ENCODE measurements at regions not wholly inside any gene's neighbourhood (a gene's known extent, or its start where the extent isn't known, plus 50 kb on each side); places are given as distances from the start of the nearest gene placed in this dataset.

DNA sequence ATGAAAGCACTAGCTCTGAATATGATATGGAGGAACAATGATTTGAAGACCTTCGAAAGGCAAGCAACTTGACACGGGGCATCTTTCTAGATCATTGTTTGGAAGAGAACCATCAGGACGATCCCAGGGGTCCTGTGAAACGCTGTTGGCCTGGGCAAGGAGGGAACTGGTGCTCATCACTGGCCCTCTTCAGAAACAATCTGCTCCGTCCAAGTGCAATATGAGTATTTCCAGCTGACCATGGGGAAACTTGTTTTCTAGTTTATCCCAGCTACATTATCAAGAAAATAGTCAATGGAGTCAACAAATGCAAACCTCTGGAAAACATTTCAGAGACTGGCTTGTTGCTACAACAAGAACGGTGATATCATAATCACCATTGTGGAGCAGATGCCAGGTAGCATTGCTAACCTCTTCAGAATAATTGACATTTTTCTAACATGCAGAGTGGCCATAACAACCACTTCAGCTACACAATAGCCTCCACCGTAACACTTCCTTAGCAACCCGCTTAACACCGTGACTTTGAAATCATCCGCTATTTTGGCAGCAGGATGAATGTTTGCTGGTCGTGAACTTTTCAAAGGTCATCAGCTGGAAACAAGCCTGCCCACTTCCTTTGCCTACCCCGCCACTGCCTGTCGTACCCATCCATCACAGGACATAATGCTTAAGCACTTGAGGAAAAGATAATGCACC lies 112.0 kb upstream of the PDE10A start:
- no peak overlapping the region for H3K4me3 ChIP-seq
- H3K36me3 ChIP-seq = no peaks in the 10 kb centered on the region
- no peak for DNase-seq (ENCODE audit: low spot score in 2 of 2)
- no peaks in the 10 kb centered on the region for H3K9me3 ChIP-seq
- H3K4me1 ChIP-seq = no peaks in the 10 kb centered on the region
- intact Hi-C loops (cut with DNase I) = no loop called here
- no peak overlapping the region for H3K27ac ChIP-seq
- no peaks in the 10 kb centered on the region for H3K27me3 ChIP-seq
- no peak for TF ChIP-seq CTCF (IDR thresholded peaks at IDR 0.05)

GRCh38 chr6:165770397-165771082 lies 107.5 kb upstream of the PDE10A start:
- Histone ChIP-seq H3K27ac (no peak overlapping the region), H3K9me3 (no peaks in the 10 kb centered on the region), H3K36me3 (no peaks in the 10 kb centered on the region), H3K4me3 (no peak overlapping the region), H3K27me3 (no peaks in the 10 kb centered on the region), H3K4me1 (no peaks in the 10 kb centered on the region)
- intact Hi-C loops (cut with DNase I) = no loop called here
- DNase-seq (ENCODE audit: low spot score in 2 of 2) = no peak
- TF ChIP-seq CTCF (IDR thresholded peaks at IDR 0.05) = no peak

DNA sequence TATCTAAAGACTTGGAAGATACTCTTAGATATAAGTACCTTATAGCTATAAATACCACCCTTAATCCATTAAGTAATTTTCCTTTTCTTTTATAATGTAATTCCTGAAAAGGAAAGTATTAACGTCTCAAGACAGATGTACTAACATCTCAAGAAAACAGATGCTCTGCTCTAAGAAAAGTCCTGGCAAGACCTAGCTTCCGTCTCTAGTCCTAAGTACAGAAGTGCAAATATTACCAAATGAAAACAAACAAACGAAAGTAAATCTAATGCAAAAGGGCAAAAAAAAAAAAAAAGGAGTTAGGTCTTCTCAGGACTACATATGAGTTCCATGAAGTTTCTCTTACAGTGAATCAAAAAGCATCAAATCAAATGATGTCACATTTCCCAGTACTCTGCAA lies 106.8 kb upstream of the PDE10A start:
- no peak for TF ChIP-seq CTCF (IDR thresholded peaks at IDR 0.05)
- Histone ChIP-seq H3K27ac (no peak overlapping the region), H3K9me3 (no peaks in the 10 kb centered on the region), H3K4me1 (no peaks in the 10 kb centered on the region), H3K36me3 (no peaks in the 10 kb centered on the region), H3K4me3 (no peak overlapping the region), H3K27me3 (no peaks in the 10 kb centered on the region)
- DNase-seq (ENCODE audit: low spot score in 2 of 2) = no peak
- intact Hi-C loops (cut with DNase I) = no loop called here

DNA sequence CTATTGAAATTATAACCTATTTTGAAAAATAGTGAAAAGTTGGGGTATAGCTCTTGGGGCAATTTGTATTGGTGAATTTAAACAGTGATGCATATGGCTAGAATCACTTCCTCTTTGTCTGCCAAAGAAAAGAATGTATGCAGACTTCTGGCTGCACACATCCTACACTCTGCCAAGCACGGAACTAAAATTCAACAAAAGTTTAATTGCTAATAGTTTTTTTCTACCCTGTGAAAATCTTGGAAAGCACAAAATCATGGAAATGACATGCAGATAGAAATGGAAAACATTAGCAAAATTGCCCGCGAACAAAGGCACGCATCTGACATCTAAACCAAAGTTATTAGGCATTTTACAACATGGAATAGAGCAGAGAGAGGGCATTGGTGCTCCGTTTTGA lies 106.4 kb upstream of the PDE10A start:
- no peak for DNase-seq (ENCODE audit: low spot score in 2 of 2)
- Histone ChIP-seq H3K27ac (no peak overlapping the region), H3K27me3 (no peaks in the 10 kb centered on the region), H3K9me3 (no peaks in the 10 kb centered on the region), H3K4me3 (no peak overlapping the region), H3K36me3 (no peaks in the 10 kb centered on the region), H3K4me1 (no peaks in the 10 kb centered on the region)
- TF ChIP-seq CTCF (IDR thresholded peaks at IDR 0.05) = no peak
- intact Hi-C loops (cut with DNase I) = no loop called here

- H3K27me3 ChIP-seq = no peaks in the 10 kb centered on the region
- H3K36me3 ChIP-seq = no peaks in the 10 kb centered on the region
- TF ChIP-seq CTCF (IDR thresholded peaks at IDR 0.05) = no peak
- no peaks in the 10 kb centered on the region for H3K4me1 ChIP-seq
- H3K4me3 ChIP-seq = no peak overlapping the region
- DNase-seq (ENCODE audit: low spot score in 2 of 2) = no peak
- H3K27ac ChIP-seq = no peak overlapping the region
- intact Hi-C loops (cut with DNase I) = no loop called here
- no peaks in the 10 kb centered on the region for H3K9me3 ChIP-seq
Measured at GRCh38 chr6:165768961-165769360, 105.9 kb upstream of the PDE10A start.

All from ascending aorta (tissue), 2 donors.